Glomerular endothelial cell (primary cell): ENCODE measurements at regions not wholly inside any gene's neighbourhood (a gene's known extent, or its start where the extent isn't known, plus 50 kb on each side); places are given as distances from the start of the nearest gene placed in this dataset.
A peak's percentile ranks its signal among the peaks of the same experiment; 100 is the strongest.

Source experiments
- DNase-seq: peaks from one replicate; pipeline ENCODE4 v3.0.0-alpha.2; 2011; ENCODE audit warnings: low read depth, low spot score; ENCODE audit errors: extremely low read depth

- no peak for DNase-seq
Measured at GRCh38 chr3:145716519-145716918, 444.5 kb downstream of the PLOD2 start.

DNA sequence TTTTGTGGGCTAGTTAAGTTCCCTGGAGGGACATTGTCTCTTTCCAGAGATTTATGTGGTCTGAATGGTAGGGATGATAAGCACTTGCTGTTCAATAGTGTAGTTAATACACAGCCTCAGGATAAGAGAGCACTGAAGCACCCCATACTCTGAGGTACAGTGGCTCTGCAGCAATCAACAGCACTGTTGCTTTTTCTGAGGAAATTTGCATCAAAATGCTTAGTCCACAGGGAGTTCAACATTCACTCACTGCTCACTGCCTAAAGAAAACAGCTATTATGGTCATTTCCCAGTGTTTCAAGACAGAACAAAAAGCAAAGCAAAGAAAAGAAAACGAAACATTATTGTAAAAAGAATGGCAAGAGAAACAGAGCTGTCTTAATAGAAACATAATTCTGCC is 441.9 kb downstream of the PLOD2 start:
- no peak for DNase-seq

DNA sequence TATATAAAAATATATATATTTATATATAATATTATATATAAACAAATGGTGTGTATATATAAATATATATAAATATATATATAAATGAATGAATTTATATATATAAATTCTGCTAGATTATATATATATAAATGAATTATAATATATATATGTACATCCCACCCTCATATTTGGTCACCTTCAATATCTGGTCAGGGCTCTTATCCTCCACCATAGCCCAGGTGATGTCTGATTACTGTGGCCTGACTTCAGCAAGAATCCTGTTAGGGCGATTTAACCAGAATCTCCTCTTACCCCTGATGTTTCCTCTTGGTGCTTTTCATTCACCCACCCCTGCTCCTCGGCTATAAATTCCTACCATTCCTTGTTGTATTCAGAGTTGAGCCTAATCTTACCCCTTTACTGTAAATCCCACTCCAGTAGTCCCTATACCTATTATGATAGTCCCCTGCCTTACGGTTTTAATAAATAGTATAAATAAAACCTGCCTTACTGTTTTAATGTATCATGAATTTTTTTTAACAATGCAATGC is 439.6 kb downstream of the PLOD2 start:
- DNase-seq: no peak

- no peak for DNase-seq
Measured at GRCh38 chr3:145721815-145722214, 439.2 kb downstream of the PLOD2 start.

GRCh38 chr3:145727476-145727875 is 433.5 kb downstream of the PLOD2 start:
- DNase-seq: no peak

DNA sequence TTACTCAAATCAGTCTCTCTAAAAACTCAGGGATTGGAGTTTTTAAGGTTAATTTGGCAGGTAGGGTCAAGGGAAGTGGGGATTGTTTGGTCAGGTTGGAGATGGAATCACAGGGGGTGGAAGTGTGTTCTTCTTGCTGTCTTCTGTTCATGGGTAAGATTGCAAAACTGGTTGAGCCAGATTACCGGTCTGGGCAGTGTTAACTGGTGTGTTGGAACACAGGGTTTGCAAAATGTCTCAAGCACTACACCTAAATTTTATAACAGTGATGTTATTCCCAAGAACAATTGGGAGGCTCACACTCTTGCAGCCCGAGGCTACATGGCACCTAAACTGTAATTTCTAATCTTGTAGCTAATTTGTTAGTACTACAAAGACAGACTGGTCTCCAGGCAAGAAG is 425.4 kb downstream of the PLOD2 start:
- DNase-seq: no peak

GRCh38 chr3:145737952-145738351 is 423.0 kb downstream of the PLOD2 start:
- DNase-seq: no peak

DNA sequence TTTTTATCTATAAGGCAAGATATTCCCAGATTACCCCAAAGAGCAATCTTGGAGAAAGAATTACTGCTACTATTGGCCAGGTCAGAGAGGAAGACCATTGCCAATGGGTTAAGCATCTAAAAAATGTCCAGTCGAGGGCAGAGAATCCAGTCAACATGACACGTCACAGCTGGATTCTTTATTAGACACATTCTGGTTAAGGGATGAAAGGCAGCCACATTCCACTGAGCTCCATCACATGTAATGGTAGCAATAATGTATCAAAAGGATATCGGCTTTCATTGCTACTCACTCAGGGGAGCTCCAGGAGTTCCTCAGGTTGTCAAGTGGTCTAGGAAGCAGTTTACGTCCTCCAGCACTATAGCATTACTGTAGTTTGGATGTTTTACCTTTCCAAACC is 421.1 kb downstream of the PLOD2 start:
- no peak for DNase-seq

- DNase-seq: no peak
Measured at GRCh38 chr3:145750657-145751056, 410.3 kb downstream of the PLOD2 start.

DNA sequence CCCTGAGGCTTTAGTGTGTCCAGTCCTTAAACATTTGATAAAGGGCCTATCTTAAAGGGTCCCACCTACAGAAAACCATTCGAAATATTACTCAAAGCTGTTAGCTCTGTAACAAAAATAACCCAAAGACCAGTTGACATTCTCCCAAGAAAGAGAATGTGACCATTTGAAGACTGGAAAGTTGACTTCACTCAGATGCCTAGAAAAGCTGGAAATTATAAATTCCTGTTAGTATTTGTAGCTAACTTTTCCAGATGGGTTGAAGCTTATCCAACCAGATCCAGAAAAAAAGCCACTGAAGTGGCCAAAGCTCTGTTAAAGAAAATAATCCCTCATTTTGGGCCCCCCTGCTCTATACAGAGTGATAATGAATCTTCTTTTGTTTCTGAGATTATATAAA is 408.4 kb downstream of the PLOD2 start:
- DNase-seq: no peak

- DNase-seq: no peak
Measured at GRCh38 chr3:145754605-145755289, 406.2 kb downstream of the PLOD2 start.

- DNase-seq: peak; percentile 31
Measured at GRCh38 chr3:145760036-145760435, 400.9 kb downstream of the PLOD2 start.

GRCh38 chr3:145767909-145768308 is 393.1 kb downstream of the PLOD2 start:
- DNase-seq: peak; percentile 9

DNA sequence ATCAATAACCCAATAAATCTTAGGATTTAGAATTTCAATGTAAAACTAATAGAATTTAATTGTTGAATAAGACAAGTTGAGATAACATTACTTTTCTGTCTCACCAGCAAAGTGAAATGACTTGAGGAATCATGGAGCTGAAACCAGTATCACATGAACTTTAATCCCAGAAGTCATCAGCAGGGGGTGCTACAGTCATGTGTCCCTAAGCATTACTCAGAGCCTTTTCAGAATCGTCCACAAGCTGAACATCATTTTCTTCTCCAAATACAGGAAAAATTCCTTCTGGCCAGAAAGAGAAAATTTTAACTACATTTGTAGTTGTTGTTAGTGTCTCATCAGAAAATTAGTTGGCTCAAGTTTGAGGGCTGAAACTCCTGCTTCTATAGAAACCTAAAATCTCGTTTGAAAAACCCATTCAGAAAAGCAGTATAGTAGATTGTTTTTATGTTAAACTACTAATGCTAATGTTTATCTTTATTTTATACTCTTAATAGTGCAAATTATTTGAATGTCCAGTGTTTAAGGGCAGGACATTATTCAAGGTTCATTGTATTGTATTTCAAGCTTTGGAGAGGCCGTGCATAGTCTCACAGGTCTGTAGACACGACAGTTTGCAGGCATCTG is 384.1 kb downstream of the PLOD2 start:
- peak; percentile 75 for DNase-seq

DNA sequence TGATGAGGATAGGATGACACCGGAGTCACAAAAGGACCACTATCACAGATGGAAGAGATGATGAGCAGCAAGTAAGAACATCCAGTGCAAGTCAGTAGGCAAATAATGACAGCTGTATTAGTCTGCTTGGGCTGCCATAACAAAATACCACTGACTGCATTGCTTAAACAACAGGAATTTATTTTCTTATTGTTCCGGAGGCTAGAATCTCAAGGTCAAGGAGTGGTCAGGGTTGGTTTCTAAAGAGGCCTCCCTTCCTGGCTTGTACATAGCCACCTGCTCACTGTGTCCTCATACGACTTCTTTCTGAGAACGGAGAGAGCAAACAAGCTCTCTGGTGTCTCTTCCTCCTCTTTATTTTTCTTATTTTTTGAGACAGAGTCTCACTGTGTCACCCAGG is 380.7 kb downstream of the PLOD2 start:
- no peak for DNase-seq

DNA sequence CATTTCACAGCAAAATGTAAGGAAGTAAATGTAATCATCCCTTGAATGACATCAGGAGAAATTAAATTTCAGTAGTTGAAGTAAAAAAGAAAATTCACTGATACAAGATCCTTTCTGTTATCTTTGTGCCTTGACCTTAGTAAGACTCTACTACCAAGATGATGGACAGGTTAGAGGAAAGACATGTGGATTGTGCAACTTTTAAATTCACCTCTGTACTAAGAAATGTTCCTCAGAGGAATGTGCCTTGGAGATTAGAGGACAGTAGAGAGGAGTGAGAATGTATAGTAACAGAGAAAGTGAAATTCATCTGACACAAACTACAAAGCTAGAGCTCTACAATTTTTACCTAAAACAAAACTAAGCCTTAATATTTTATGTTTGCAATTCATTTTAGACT is 375.3 kb downstream of the PLOD2 start:
- DNase-seq: no peak

DNA sequence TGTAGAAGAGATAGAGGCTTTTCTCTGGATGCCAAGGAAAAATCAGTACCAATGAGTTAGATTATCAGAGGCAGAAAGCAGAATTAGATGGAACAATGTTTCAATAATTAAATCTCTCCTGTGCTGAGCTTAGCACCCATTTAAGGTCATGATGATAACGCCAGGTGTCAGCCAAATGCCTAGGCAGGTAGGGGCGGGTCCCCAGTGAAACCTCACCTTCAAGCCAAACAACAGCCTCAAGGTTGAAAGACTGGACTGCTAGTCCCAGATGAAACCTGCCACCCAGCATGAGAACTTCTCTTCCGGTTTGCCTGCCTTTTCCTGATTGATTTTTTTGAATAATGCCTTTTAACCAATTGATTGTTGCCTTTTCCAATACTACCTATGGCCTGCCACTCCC is 363.0 kb downstream of the PLOD2 start:
- no peak for DNase-seq

DNA sequence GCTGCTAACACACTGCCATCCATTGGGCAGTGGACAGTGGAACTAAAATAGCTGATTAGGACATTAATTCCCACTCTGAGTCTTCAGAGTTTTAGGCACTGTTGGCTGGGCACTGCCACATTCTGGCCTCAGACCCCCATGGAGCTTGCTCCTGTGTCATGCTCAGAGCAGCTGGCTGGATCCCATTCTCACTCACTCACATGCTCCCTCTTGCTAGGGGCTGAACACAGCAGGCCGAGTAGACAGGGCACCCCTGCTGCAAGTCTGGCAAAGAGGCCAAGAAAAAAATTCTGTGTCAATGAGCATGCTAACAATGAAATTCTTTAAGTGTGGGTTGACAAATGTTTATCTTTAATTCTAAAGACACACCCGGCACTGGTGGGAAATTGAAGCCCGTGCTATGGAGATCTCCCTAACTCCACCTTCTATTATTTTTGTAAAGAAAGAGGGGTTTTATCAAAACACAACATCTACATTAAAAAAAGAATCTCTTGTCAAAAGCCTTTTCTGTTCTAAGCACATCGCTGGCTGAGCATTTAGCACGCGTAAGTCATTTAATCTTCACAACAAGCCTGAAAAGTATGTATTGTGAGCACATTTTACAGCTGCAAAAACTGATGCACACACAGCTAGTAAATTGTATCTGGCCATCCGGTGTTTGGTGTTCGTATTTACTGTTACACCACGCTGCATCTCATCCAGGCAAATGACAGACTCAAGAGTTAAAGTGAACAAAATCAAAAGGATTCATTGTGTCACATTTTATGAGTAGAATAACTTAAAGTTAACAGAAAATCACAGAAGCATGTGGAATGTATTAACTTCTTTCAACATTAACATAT is 362.1 kb downstream of the PLOD2 start:
- DNase-seq: no peak

DNA sequence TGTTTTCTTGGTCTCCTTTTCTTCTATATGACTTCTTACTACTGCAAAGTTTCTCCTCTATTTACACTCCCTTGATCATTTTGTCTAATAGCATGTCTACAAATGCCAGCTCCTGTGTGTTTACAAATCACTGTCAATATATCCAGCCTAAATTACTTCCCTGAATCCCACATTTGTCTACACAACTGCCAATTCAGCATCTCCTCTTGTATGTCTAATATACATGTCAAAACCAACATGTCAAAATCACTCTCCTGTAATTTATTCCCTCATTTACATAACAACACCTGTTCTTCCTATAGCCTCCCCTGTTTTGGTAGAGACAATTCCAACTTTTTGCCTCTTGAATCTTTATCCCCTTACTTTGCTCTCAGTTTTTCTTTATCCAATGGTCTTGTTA is 359.3 kb downstream of the PLOD2 start:
- DNase-seq: no peak

GRCh38 chr3:145807990-145808389 is 353.0 kb downstream of the PLOD2 start:
- DNase-seq: no peak

GRCh38 chr3:145812391-145812790 is 348.6 kb downstream of the PLOD2 start:
- no peak for DNase-seq
